ENCODE measurements at regions not wholly inside any gene's neighbourhood (a gene's known extent, or its start where the extent isn't known, plus 50 kb on each side); places are given as distances from the start of the nearest gene placed in this dataset.

DNA sequence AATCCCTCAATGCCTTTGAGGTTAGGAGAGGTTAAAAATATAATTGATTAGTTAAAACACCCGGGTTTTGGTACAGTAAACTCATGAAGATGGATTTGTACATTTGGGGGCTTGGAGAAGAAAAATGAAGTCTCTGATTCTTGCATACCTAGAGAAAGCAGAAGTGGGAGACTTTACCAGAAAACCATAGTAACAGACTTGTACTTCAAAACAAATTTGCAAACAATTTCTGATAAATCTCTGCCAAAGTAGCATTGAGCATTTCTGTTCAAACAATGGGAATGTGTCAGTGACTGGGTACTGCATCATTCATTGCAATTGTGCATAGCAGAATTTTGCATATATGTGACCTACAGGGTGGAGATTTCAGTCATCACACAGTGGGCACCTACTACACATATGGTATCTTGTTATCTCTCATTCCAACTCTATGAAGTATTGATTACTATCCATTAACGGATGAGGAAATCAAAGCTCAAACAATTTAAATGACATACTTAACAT, 256.9 kb downstream of the PLK2 start:
- DNase-seq (ENCODE audit: low read depth in 1 of 2, low spot score in 2 of 2) (no peak), FAIRE-seq (no peak)
- Histone ChIP-seq H2BK20ac (ENCODE audit: low read length) (no peak overlapping the region), H3K4ac (replicated peaks; ENCODE audit: insufficient read length, low read depth, low read length) (no peak overlapping the region), H3K14ac (ENCODE audit: insufficient read length) (no peak overlapping the region), H3K9ac (replicated peaks in 1 of 4; ENCODE audit: extremely low read depth in 1 of 4, low read depth in 3 of 4, low read length in 3 of 4) (no peak overlapping the region), H2BK5ac (ENCODE audit: low read depth, low read length) (no peak overlapping the region), H3K27me3 (replicated peaks in 1 of 4; ENCODE audit: control insufficient read depth in 3 of 4, extremely low read depth in 1 of 4, insufficient read depth in 3 of 4, low read length in 3 of 4) (no peaks in the 10 kb centered on the region), H3K9me3 (ENCODE audit: insufficient read depth in 2 of 2, low read depth in 1 of 2, low read length in 1 of 2) (no peaks in the 10 kb centered on the region), H2AFZ (ENCODE audit: low read length) (no peak overlapping the region), H3K23ac (ENCODE audit: insufficient read length) (no peak overlapping the region), H3K4me1 (replicated peaks in 1 of 4; ENCODE audit: control insufficient read depth in 3 of 4, insufficient read depth in 4 of 4, low read length in 3 of 4) (no peaks in the 10 kb centered on the region), H2AK5ac (ENCODE audit: low read depth, low read length) (no peak overlapping the region), H2BK12ac (ENCODE audit: low read depth, low read length) (no peak overlapping the region), H3K18ac (ENCODE audit: extremely low read depth, low read length) (no peak overlapping the region), H4K91ac (replicated peaks; ENCODE audit: insufficient read length, low read length) (no peak overlapping the region), H3K79me2 (ENCODE audit: control insufficient read depth in 1 of 2, insufficient read depth in 2 of 2, low read length in 2 of 2) (no peaks in the 10 kb centered on the region), H3K4me3 (ENCODE audit: extremely low read depth in 1 of 4, insufficient read depth in 2 of 4, low read depth in 3 of 4, low read length in 4 of 4) (no peak overlapping the region), H3K79me1 (ENCODE audit: low read depth, low read length) (no peaks in the 10 kb centered on the region), H4K8ac (ENCODE audit: extremely low read depth, insufficient read depth, low read length) (no peak overlapping the region), H3K4me2 (ENCODE audit: insufficient read depth in 1 of 2, low read depth in 2 of 2, low read length in 2 of 2) (no peak overlapping the region), H3K23me2 (ENCODE audit: low read depth, low read length) (no peaks in the 10 kb centered on the region), H2BK120ac (replicated peaks; ENCODE audit: low read depth, low read length) (no peak overlapping the region), H2BK15ac (ENCODE audit: low read length) (no peak overlapping the region), H3K27ac (ENCODE audit: low read depth, low read length) (no peak overlapping the region), H4K20me1 (replicated peaks in 1 of 2; ENCODE audit: control insufficient read depth in 1 of 2, insufficient read depth in 2 of 2, low read length in 2 of 2) (no peaks in the 10 kb centered on the region), H3K56ac (replicated peaks; ENCODE audit: insufficient read length, low read depth, low read length) (no peak overlapping the region), H4K5ac (ENCODE audit: insufficient read length, low read depth, low read length) (no peak overlapping the region), H3K36me3 (ENCODE audit: control insufficient read depth in 2 of 4, insufficient read depth in 4 of 4, low read length in 3 of 4) (no peaks in the 10 kb centered on the region)
- WGBS, 2 experiments (ENCODE audit: extremely low coverage in 1 of 2, insufficient coverage in 1 of 2, insufficient read length in 1 of 2, insufficient replicate concordance in 2 of 2, low coverage in 1 of 2, low lambda C conversion rate in 2 of 2, missing lambda C conversion rate in 1 of 2), result 93% methylated on average over 2 of the region's 2 CpGs; no CpG with 5 or more reads in 1 of the 2 experiments
- CTCF ChIA-PET (ENCODE audit: partially characterized antibody), result interaction anchor here (1.1 to 1.7 kb wide), 2 partner anchors 315 to 507 kb away, joined by 4 to 6 read pairs; no protein-coding TSS in a partner anchor
- POLR2A ChIA-PET (ENCODE audit: partially characterized antibody), result no interaction called here
- TF ChIP-seq RFX5 (IDR thresholded peaks at IDR 0.05; ENCODE audit: borderline replicate concordance, low read depth, low read length), result no peak
- TF ChIP-seq, protein P1, sequence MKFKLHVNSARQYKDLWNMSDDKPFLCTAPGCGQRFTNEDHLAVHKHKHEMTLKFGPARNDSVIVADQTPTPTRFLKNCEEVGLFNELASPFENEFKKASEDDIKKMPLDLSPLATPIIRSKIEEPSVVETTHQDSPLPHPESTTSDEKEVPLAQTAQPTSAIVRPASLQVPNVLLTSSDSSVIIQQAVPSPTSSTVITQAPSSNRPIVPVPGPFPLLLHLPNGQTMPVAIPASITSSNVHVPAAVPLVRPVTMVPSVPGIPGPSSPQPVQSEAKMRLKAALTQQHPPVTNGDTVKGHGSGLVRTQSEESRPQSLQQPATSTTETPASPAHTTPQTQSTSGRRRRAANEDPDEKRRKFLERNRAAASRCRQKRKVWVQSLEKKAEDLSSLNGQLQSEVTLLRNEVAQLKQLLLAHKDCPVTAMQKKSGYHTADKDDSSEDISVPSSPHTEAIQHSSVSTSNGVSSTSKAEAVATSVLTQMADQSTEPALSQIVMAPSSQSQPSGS (IDR thresholded peaks at IDR 0.05; ENCODE audit: low read length), result no peak
- no peak for TF ChIP-seq KDM5A (IDR thresholded peaks at IDR 0.05; ENCODE audit: low read length)
- no peak for TF ChIP-seq TCF12 (IDR thresholded peaks at IDR 0.05; ENCODE audit: low read depth, low read length)
- no peak for TF ChIP-seq RBBP5 (IDR thresholded peaks at IDR 0.05; ENCODE audit: borderline replicate concordance, low read depth, low read length)
- TF ChIP-seq TEAD4 (IDR thresholded peaks at IDR 0.05; ENCODE audit: low read depth, low read length), result no peak
- no peak for TF ChIP-seq KDM1A (IDR thresholded peaks at IDR 0.05; ENCODE audit: borderline replicate concordance, low read length)
- no peak for TF ChIP-seq CHD2 (IDR thresholded peaks at IDR 0.05; ENCODE audit: low read length)
- TF ChIP-seq SRF (IDR thresholded peaks at IDR 0.05; ENCODE audit: low read depth, low read length), result no peak
- no peak for TF ChIP-seq POU5F1 (IDR thresholded peaks at IDR 0.05; ENCODE audit: low read depth, low read length)
- TF ChIP-seq HDAC6 (IDR thresholded peaks at IDR 0.05; ENCODE audit: low read depth, low read length), result no peak
- no peak for TF ChIP-seq TAF7 (optimal IDR thresholded peaks at IDR 0.05; ENCODE audit: borderline replicate concordance, low read depth, low read length)
- TF ChIP-seq ZNF274 (IDR thresholded peaks at IDR 0.05; ENCODE audit: borderline replicate concordance, extremely low read depth, low read length), result no peak

All from H1 (cell line).